Stimulated activated CD8-positive, alpha-beta memory T cell treated with anti-CD3 and anti-CD28 coated beads, Interleukin-4, amount 100 ng/mL, for 48 hours (primary cell): ENCODE measurements at regions not wholly inside any gene's neighbourhood (a gene's known extent, or its start where the extent isn't known, plus 50 kb on each side); places are given as distances from the start of the nearest gene placed in this dataset.

Experiments
- DNase-seq: peaks from one replicate; pipeline ENCODE4 v3.0.0-alpha.2; 2020

GRCh38 chr9:78927099-78927940 is 630.4 kb downstream of the PSAT1 start:
- no peak for DNase-seq

- no peak for DNase-seq
These were observed 631.9 kb downstream of the PSAT1 start for GRCh38 chr9:78928625-78929405.

- no peak for DNase-seq
These were observed 633.4 kb downstream of the PSAT1 start for GRCh38 chr9:78930281-78930680.

- DNase-seq: no peak
These were observed 636.1 kb downstream of the PSAT1 start for GRCh38 chr9:78932849-78933627.

- no peak for DNase-seq
These were observed 636.9 kb upstream of the TLE4 start for GRCh38 chr9:78934880-78935279.

GRCh38 chr9:78938821-78939220 is 632.9 kb upstream of the TLE4 start:
- DNase-seq: no peak

- no peak for DNase-seq
These were observed 632.3 kb upstream of the TLE4 start for GRCh38 chr9:78939311-78940065.

- no peak for DNase-seq
These were observed 631.5 kb upstream of the TLE4 start for GRCh38 chr9:78940121-78940855.

GRCh38 chr9:78954286-78954685 is 617.5 kb upstream of the TLE4 start:
- no peak for DNase-seq

GRCh38 chr9:78958892-78959291 is 612.9 kb upstream of the TLE4 start:
- no peak for DNase-seq

GRCh38 chr9:78962156-78962555 is 609.6 kb upstream of the TLE4 start:
- DNase-seq: no peak

- no peak for DNase-seq
These were observed 607.9 kb upstream of the TLE4 start for GRCh38 chr9:78963911-78964310.

- no peak for DNase-seq
These were observed 604.1 kb upstream of the TLE4 start for GRCh38 chr9:78967596-78968217.

GRCh38 chr9:78970375-78970774 is 601.4 kb upstream of the TLE4 start:
- DNase-seq: no peak

GRCh38 chr9:78971540-78971939 is 600.2 kb upstream of the TLE4 start:
- DNase-seq: no peak

GRCh38 chr9:78972303-78972999 is 599.3 kb upstream of the TLE4 start:
- DNase-seq: no peak

- DNase-seq: no peak
These were observed 597.9 kb upstream of the TLE4 start for GRCh38 chr9:78973907-78974306.

GRCh38 chr9:78982849-78983248 is 588.9 kb upstream of the TLE4 start:
- DNase-seq: no peak

GRCh38 chr9:78985084-78985738 is 586.6 kb upstream of the TLE4 start:
- no peak for DNase-seq

- DNase-seq: no peak
These were observed 585.3 kb upstream of the TLE4 start for GRCh38 chr9:78986446-78986845.
